ENCODE measurements at regions not wholly inside any gene's neighbourhood (a gene's known extent, or its start where the extent isn't known, plus 50 kb on each side); places are given as distances from the start of the nearest gene placed in this dataset.

DNA sequence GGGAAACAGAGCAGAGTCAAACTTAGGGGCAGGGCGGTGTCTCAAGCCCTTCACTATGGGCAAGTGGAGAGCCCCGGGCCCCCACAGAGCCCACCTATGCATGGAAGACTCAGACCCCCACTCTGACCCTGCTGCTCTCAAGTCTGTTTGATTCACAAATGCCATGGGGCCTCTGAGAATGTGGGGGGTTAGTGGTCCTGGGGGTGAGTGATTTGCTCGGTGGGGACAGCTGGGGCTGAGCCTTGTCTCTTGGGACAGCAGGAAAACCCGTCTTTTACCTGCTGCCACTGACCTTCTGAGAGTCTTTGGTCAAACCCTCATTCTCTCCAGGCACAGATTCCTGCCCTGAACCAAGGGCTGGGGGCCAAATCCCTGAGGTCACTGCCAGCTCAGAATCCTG is 201.0 kb upstream of the RTL1 start:
- Histone ChIP-seq H4K20me1 (replicated peaks; ENCODE audit: insufficient read depth) (no peaks in the 10 kb centered on the region), H3K4me3 (no peak overlapping the region), H3K4me2 (no peak overlapping the region), H3K9me2 (ENCODE audit: insufficient read depth) (no peaks in the 10 kb centered on the region), H3K27ac (ENCODE audit: low read depth) (no peak overlapping the region), H3K79me2 (replicated peaks; ENCODE audit: insufficient read depth) (no peaks in the 10 kb centered on the region), H3K4me1 (ENCODE audit: insufficient read depth) (no peaks in the 10 kb centered on the region), H3K36me3 (ENCODE audit: insufficient read depth) (no peaks in the 10 kb centered on the region), H2AFZ (no peak overlapping the region), H3K27me3 (ENCODE audit: insufficient read depth) (no peaks in the 10 kb centered on the region), H3F3A (replicated peaks; ENCODE audit: low read depth) (no peaks in the 10 kb centered on the region)
- H3K4me1 Mint-ChIP-seq: no peaks in the 10 kb centered on the region
- TF ChIP-seq ZNF331 (CRISPR knock-in tag; IDR thresholded peaks at IDR 0.05; ENCODE audit: low read depth) (no peak), CREB1 (CRISPR knock-in tag; IDR thresholded peaks at IDR 0.05; ENCODE audit: low read depth) (no peak), EZH2 (IDR thresholded peaks at IDR 0.05; ENCODE audit: low read depth, unreplicated experiment) (no peak), EZH2phosphoT487 (IDR thresholded peaks at IDR 0.05; ENCODE audit: unreplicated experiment) (no peak), STAT1 (IDR thresholded peaks at IDR 0.05; ENCODE audit: unreplicated experiment) (no peak)
- TF ChIP-seq, protein P1, sequence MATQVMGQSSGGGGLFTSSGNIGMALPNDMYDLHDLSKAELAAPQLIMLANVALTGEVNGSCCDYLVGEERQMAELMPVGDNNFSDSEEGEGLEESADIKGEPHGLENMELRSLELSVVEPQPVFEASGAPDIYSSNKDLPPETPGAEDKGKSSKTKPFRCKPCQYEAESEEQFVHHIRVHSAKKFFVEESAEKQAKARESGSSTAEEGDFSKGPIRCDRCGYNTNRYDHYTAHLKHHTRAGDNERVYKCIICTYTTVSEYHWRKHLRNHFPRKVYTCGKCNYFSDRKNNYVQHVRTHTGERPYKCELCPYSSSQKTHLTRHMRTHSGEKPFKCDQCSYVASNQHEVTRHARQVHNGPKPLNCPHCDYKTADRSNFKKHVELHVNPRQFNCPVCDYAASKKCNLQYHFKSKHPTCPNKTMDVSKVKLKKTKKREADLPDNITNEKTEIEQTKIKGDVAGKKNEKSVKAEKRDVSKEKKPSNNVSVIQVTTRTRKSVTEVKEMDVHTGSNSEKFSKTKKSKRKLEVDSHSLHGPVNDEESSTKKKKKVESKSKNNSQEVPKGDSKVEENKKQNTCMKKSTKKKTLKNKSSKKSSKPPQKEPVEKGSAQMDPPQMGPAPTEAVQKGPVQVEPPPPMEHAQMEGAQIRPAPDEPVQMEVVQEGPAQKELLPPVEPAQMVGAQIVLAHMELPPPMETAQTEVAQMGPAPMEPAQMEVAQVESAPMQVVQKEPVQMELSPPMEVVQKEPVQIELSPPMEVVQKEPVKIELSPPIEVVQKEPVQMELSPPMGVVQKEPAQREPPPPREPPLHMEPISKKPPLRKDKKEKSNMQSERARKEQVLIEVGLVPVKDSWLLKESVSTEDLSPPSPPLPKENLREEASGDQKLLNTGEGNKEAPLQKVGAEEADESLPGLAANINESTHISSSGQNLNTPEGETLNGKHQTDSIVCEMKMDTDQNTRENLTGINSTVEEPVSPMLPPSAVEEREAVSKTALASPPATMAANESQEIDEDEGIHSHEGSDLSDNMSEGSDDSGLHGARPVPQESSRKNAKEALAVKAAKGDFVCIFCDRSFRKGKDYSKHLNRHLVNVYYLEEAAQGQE (IDR thresholded peaks at IDR 0.05; ENCODE audit: unreplicated experiment): no peak
- TF ChIP-seq, protein P2, sequence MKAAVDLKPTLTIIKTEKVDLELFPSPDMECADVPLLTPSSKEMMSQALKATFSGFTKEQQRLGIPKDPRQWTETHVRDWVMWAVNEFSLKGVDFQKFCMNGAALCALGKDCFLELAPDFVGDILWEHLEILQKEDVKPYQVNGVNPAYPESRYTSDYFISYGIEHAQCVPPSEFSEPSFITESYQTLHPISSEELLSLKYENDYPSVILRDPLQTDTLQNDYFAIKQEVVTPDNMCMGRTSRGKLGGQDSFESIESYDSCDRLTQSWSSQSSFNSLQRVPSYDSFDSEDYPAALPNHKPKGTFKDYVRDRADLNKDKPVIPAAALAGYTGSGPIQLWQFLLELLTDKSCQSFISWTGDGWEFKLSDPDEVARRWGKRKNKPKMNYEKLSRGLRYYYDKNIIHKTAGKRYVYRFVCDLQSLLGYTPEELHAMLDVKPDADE (IDR thresholded peaks at IDR 0.05): no peak
- TF ChIP-seq, protein P3, sequence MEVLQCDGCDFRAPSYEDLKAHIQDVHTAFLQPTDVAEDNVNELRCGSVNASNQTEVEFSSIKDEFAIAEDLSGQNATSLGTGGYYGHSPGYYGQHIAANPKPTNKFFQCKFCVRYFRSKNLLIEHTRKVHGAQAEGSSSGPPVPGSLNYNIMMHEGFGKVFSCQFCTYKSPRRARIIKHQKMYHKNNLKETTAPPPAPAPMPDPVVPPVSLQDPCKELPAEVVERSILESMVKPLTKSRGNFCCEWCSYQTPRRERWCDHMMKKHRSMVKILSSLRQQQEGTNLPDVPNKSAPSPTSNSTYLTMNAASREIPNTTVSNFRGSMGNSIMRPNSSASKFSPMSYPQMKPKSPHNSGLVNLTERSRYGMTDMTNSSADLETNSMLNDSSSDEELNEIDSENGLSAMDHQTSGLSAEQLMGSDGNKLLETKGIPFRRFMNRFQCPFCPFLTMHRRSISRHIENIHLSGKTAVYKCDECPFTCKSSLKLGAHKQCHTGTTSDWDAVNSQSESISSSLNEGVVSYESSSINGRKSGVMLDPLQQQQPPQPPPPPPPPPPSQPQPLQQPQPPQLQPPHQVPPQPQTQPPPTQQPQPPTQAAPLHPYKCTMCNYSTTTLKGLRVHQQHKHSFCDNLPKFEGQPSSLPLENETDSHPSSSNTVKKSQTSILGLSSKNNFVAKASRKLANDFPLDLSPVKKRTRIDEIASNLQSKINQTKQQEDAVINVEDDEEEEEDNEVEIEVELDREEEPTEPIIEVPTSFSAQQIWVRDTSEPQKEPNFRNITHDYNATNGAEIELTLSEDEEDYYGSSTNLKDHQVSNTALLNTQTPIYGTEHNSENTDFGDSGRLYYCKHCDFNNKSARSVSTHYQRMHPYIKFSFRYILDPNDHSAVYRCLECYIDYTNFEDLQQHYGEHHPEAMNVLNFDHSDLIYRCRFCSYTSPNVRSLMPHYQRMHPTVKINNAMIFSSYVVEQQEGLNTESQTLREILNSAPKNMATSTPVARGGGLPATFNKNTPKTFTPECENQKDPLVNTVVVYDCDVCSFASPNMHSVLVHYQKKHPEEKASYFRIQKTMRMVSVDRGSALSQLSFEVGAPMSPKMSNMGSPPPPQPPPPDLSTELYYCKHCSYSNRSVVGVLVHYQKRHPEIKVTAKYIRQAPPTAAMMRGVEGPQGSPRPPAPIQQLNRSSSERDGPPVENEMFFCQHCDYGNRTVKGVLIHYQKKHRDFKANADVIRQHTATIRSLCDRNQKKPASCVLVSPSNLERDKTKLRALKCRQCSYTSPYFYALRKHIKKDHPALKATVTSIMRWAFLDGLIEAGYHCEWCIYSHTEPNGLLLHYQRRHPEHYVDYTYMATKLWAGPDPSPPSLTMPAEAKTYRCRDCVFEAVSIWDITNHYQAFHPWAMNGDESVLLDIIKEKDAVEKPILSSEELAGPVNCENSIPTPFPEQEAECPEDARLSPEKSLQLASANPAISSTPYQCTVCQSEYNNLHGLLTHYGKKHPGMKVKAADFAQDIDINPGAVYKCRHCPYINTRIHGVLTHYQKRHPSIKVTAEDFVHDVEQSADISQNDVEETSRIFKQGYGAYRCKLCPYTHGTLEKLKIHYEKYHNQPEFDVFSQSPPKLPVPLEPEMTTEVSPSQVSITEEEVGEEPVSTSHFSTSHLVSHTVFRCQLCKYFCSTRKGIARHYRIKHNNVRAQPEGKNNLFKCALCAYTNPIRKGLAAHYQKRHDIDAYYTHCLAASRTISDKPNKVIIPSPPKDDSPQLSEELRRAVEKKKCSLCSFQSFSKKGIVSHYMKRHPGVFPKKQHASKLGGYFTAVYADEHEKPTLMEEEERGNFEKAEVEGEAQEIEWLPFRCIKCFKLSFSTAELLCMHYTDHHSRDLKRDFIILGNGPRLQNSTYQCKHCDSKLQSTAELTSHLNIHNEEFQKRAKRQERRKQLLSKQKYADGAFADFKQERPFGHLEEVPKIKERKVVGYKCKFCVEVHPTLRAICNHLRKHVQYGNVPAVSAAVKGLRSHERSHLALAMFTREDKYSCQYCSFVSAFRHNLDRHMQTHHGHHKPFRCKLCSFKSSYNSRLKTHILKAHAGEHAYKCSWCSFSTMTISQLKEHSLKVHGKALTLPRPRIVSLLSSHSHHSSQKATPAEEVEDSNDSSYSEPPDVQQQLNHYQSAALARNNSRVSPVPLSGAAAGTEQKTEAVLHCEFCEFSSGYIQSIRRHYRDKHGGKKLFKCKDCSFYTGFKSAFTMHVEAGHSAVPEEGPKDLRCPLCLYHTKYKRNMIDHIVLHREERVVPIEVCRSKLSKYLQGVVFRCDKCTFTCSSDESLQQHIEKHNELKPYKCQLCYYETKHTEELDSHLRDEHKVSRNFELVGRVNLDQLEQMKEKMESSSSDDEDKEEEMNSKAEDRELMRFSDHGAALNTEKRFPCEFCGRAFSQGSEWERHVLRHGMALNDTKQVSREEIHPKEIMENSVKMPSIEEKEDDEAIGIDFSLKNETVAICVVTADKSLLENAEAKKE (CRISPR knock-in tag; IDR thresholded peaks at IDR 0.05): no peak
- H3K36me3 Mint-ChIP-seq (ENCODE audit: low read depth): peaks cover 10% of the 10 kb centered on the region; the same call in 2 of the 3 replicates
- H3K27ac Mint-ChIP-seq: no peak overlapping the region
- H3K9me3 Mint-ChIP-seq: peaks cover 17% of the 10 kb centered on the region
- ATAC-seq (no peak), DNase-seq (ENCODE audit: low spot score) (no peak)
- H3K27me3 Mint-ChIP-seq (ENCODE audit: insufficient read depth, low read depth, poor library complexity): peaks cover 3% of the 10 kb centered on the region
- H3K4me3 Mint-ChIP-seq: no peak overlapping the region
